Fibroblast of peridontal ligament (primary cell): ENCODE measurements at regions not wholly inside any gene's neighbourhood (a gene's known extent, or its start where the extent isn't known, plus 50 kb on each side); places are given as distances from the start of the nearest gene placed in this dataset.
"Not testable (repeated sequence)": the region's sequence is repeated elsewhere in the genome, so short reads cannot be mapped to it uniquely, and the experiment has no call there.

ENCODE experiments used
- DNase-seq: peaks from one replicate; pipeline ENCODE4 v3.0.0-alpha.2; 2010; ENCODE audit errors: extremely low read depth

DNA sequence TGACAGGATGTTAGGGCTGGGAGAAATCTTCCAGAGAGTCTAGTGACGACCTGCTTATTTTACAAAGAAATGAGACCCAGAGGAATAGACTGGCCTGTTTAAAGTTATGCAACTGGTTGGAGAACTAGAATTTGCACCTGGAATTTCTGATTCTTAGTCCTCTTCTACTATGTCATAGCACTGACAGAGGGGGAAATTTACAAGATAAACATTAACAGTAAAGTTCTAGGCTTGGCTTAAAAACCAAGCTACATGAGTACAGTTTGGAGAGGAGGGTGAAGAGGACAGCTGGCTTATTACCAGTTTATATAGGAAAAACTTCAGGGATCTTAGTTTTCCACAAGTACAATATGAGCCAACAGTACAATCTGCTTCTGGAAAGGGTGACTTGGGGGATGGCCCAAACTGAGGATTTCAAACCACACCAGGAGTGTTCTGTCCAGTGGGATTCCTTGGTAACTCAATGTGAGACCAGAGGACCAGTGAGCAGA is 269.6 kb downstream of the CD109 start:
- no peak for DNase-seq

DNA sequence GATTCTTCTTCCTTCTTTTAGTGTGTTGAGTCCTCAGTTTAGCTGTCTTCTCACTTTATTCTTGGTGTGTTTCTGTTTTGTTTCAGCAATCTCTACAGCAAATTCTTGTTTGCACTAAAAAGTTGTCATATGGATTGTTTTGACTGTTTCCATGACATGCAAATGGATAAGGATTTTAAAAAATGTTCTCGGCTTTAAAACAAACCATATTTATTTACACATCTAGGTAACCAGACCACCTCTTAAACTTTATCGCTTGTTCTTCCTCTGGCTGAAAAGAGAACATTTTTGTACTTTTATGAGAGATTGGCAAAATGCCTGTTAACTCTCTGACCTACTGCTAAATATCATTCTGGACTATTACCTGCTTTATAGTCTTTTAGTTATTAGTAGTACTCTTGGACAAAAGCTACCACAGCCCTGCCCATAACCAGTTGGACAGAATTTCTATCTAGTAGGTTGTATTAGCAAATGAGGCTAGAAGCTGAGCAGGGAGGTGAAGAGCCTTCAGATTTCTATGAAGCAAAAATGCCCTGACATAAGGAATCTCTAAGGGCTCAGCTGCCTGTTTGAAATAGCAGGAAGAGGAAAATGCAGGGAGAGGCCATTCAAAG is 268.3 kb downstream of the CD109 start:
- DNase-seq = no peak

DNA sequence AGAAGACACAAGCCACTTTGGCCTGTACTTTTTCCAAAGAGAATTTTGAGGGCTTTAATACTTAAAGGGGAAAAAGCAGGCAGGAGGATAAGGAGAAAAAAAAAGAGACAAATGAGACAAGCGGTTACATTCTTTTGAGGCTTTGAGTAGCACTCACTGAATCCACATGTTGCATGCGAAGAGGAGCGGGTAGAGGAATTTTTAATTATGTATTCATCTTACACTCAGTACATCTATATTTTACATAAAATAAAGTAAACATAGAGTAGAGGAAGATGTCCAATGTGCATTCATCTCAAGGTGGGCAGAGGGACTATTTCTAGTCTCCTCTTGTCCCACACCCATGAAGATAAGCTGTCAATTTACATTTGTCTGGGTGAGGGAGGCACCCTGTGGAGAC is 266.9 kb downstream of the CD109 start:
- DNase-seq = no peak

DNA sequence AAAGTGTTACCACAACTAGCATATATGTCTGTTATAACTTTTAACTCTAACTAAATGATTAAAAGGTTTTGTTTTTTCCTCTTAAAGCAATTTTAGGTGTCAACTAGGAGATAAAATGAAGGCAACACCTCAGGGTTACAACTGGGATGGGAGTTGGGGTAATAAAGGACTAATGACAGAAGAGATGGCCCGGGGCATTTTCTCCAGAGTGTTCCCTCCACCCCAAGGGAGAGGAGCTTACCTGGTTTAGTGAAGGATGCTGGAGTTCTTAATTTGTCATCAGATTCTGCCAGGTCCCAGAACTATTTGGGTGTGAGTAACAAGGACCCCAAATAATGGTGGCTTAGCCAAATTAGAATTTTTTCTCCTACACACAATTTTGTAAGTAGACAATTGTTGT is 260.3 kb downstream of the CD109 start:
- DNase-seq = no peak

DNA sequence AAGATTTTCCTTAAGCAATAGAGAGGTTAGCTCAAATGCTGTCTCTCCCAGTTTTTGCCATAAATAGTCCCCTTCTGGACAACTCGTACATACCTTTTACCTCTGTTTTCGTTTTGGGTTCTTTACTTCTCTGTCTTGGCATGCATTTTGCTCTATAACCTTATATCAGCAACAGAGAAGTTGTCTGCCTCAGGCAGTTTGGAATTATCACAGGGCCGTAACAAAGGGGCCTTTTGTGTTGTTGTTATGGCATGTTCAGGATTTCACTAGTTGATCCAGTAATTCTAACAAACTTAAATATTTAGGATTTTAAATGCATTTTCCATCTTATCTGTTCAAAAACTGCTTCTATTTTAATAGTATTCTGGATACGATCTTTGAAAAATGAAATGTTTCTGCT is 259.8 kb downstream of the CD109 start:
- DNase-seq = no peak

DNA sequence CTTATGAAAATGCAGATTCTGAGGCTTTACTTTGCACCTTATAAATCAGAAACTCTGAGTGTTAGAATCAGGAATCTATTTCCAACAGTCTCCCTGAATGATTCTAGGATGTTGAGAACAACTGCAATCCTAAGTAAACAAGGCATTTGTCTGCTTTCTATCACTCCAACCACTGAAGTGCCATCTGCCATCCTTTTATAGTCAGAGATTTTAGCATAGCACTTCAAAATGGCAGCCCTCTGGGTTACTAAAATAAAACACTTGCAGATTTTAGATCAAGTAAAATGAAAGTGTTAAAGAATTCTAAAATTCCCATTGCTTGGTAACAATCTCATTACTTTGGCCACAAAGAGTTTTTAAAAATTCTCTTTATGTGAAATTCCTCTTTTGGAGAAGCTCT is 258.9 kb downstream of the CD109 start:
- DNase-seq = no peak

DNA sequence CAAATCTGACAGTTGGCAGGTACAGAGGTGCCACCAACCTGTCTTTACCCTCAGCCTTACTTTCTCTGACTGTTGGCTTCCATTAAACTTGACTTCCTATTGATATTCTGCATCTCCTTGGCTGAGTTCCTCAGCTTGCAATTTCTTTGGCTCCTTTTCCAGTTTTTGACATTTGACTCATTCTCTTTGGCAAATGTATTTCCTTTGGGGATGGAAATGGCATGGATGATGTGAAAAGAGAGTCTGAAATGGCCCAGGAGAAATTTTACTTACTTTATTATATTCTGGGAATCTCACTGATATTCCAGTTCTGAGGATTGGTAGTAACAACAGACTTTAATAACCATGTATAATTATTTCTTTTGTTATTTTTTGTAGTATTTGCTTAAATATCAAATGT is 255.2 kb downstream of the CD109 start:
- peak; percentile 82 for DNase-seq

DNA sequence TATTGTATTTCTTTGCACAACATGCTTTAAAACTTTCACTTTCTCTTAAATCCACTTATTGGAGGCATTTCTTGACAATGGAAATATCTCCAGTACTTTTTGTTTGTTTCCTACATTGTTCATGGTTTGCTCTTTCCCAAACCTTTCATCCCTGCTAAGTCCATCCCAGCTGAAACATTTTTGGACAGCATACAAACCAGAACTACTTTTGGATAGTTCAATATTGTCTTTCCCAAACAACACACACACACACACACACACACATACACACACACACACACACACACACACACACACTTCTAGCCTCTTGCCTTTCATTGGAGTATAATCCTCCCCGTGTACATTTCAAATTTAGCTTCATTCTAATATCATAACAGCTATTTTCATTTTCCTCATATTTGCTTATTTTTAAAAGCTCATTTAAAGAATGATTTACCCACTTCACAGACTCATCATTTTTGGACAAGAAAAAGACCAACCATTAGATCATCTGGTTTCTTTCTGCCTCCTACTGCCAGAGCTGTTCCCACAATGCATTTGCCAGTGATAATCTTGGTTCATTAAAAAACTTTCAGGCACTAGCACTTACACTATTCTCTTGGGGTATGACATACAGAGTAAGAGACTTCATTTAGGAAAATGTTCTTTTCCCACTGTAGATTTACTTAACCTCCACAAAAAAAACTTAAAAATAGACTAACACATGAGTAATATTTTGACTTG is 248.1 kb downstream of the CD109 start:
- peak; percentile 46 for DNase-seq

DNA sequence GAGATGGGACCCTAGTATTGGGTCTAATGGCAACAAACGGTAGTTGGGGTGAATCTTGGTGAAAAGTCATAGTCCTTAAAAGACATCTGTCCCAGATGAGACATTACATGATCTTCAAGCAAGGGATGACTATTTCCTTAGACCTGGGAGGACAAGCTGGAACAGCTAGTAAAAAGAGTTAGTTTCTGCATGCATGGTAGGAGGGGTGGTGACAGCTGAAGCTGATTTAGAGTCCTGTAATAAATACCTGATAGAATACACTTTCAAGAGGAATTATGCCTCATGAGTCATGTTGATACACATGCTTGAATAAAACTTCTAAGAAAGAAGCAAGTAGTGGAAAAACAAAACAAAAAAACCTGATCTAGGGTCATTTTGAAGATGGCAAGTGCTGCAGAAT is 247.4 kb downstream of the CD109 start:
- DNase-seq = no peak

DNA sequence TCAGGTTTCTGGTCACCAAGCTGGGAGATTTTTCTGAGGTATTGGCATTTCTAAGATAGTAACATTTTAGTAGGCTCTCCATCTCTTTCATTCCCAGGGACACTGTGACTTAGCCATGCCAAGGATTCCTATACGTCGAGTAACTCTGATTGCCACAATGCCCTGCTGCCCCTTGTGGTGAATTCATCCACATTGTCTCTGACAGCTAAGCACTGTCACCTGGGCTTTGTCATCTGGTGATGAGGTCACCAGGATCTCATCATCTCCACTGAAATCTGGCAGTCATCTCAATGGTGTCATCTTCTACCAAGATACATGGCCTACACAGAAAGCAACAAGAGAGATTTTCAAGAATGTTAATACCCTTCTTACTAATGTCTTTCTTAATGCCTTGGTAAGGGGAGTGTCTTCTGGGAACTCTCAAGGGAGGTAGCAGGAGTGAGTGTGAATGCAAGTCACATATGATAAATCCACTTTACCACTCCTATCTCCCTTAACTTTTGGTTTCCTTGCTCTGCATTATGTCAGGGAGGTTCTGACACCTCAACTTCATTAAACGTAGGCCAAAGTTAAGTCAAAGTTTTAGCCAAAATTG is 246.7 kb downstream of the CD109 start:
- DNase-seq = peak; percentile 28

DNA sequence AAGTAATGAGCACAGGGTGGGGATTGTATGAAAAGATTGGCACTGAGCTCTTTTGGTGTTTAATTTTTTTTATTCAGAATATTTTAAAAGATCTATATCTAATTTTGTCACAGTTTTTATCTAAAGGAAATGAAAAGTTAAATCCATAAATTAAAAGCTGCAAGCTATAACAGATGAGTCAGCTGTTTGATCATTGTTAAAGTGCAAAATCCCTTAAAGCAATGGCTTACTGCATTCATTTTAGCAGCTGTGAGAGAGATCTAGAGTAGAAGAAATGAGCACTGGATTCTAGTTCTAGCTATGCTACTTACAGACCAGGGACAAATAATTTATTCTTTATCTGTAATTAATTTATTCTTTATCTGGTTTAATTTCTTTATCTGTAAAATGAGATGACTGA is 245.9 kb downstream of the CD109 start:
- no peak for DNase-seq

DNA sequence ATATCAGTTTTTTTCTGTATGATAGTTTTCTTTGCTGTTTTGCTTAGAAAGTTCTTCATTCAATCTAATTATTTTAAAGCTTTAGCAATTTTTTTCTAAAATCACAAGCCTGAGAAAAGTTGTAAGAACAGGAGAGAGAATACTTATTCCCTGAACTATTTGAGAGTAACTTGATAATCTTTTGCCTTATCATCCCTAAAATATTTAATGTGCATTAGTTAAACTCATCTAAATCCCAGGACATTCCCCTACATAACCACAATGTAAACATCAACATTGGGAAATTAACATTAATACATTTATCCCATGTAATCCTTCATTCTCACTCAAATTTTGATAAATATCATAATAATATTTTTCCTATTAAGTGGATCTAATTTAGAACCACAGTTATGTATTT is 241.8 kb downstream of the CD109 start:
- DNase-seq = no peak

DNA sequence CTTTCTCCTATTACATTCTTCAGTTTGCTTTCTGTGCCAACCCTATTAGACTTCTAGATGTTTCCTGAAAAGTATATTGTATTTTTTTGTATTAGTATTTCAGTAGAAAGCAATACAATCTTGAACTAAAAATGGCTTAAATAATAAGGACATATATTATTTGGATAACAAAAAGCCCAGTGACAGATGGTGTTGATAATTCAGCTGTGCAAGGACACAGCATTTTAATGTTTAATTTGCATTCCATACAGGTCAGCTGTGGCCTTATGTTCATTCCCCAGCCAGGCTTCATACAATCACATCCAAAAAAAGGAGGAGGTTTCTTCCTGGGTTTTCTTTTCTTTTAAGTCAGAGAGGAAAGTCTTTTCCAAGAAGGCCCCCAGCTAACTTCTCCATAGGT is 236.9 kb downstream of the CD109 start:
- DNase-seq = no peak

DNA sequence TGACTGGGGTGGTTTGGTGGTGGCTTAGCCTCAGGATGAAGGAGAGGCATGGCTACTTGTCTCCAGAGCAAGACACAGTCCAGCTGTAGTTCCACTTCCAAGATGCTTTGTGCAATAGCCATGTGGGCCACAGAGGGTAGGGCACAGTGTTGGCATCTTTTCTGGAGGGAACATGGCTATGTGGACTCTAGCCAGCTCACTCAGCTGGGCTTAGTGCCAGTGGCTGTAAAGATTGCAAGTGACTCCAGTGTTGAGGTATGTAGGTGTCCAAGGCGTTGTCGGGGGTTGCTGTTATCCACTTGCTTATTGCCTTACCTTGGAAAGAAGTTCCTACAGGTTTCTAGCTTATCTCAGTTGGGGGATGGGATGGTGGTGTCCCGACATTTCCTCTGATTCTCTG is 233.4 kb downstream of the CD109 start:
- DNase-seq = no peak

DNA sequence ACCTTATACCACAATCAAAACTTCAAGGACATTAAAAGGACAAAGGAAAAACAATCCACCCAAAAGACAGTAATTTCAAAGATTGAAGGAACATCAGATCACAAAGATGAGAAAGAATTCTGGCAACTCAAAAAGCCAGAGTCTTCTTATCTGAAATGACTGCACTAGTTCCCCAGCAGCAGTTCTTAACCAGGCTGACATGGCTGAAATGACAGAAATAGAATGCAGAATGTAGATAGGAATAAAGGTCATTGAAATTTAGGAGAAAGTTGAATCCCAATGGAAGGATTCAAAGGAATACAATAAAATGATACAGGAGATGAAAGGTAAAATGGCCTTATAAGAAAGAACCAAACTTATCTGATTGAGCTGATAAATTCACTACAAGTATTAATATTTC is 231.4 kb downstream of the CD109 start:
- no peak for DNase-seq

DNA sequence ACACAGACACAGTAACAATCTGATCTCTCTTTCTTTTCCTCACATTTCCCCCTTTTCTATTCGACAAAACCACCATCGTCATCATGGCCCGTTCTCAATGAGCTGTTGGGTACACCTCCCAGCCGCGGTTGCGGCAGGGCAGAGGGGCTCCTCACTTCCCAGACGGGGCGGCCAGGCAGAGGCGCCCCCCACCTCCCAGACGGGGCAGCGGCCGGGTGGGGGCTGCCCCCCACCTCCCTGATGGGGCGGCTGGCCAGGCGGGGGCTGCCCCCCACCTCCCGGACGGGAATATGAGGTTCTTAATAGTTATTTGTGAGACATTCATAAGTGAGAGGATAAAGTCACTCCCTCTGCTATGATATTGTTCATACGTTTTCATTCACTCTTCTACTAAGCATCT is 229.7 kb downstream of the CD109 start:
- DNase-seq = not testable (repeated sequence)

DNA sequence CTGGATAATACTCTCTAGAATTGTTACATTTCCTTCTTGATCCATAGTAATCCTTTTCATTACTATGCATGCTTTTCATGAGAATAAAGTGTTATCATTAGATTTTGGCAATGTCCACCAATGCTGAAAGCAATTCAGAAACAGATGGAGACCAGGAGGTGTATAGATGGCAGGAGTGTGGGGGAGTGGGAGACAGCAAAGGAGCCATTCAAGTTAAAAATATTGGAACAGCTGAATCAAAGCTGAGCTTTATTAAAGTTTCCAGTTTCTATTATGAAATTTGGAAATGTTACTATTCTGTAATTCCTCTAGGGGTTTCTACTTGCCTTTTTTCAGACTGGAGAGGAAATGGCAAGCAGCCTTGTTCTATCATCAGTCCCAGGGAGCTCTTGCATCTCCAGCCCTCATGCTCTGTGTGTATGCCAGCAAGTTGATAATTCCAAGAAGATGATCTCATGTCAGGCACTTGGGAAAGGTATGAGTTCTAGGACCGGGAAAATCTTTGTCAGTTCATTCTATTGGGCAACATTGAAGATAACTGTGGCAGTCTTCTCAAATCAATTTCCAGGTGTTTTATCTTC is 228.0 kb downstream of the CD109 start:
- DNase-seq = peak; percentile 61

DNA sequence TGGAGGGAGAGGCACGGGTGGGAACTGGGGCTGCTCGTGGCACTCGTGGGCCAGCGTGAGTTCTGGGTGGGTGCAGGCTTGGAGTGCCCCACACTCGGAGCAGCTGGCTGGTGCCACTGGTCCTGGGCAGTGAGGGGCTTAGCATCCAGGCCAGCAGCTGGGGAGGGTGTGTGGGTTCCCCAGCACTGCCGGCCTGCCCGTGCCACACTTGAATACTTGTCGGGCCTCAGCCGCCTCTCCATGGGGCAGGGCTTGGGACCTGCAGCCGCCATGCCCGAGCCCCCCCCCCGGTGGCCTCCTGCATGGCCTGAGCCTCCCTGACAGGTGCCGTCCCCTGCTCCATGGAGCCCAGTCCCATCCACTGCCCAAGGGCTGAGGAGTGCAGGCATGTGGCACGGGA is 207.2 kb downstream of the CD109 start:
- no peak for DNase-seq

DNA sequence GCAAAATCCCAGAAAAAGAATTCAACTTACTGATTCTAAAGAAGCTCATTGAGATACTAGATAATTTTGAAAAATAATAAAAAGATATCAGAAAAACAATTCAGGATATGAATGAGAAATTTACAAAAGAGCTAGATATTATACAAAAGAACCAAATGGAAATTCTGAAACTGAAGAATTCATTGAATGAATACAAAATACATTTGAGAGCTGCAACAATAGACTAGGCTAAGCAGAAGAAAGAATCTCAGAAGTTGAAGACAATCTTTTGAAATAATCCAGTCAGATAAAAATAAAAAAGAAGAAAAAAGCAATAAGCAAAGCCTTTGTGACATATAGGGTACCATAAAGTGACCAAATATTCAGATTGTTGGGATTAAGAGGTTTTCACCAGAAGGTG is 206.0 kb downstream of the CD109 start:
- DNase-seq = no peak

DNA sequence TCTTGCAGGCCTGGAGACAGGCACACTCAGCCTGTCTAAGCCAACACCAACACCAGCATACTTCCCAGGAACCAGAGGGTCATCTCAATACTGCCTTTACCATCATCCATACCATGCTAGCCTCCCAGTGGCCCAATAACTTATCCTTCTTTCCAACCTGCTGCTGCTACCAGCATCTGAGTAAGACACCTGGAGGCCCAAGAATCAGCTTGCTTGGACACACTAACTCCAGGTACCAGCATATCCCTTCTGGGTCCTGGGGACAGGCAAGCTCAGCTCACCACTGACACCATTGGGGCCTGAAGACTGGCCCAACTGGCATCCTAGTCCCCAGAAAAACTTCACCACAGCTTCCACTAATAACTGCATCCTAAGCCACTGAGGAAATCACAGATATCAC is 205.3 kb downstream of the CD109 start:
- DNase-seq = no peak

DNA sequence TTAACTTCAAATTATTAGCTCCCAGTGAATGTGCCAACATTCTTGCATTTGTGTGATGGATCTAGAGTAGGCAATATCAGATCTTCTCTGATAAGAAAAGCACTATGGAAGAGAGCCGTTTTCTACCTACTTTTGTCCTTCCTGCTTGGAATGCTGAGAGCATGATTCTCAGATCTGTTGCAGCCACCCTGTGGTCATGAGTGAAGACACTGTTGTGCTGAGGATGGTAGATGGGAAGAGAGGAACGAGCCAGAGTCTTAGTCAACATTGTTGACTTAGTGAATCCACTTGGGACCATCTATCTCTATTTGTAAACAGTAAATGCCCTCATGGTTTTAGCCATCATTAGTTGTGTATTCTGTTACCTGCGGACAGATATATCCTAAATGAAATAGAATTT is 202.6 kb downstream of the CD109 start:
- DNase-seq = no peak

DNA sequence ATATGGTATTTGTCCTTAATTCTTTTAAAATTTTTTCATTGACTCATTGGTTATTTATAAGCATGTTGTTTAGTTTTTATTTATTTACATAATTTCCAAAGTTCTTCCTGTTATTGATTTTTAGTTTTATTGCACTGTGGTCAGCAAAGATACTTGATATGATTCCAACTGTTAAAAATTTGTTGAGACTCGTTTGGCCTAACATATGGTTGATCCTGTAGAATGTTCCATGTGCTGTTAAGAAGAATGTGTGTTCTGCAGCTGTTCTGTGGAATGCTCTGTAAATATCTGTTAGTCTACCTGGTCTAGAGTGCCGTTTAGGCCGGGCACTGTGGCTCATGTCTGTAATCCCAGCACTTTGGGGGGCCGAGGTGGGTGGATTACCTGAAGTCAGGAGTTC is 197.7 kb downstream of the CD109 start:
- no peak for DNase-seq

DNA sequence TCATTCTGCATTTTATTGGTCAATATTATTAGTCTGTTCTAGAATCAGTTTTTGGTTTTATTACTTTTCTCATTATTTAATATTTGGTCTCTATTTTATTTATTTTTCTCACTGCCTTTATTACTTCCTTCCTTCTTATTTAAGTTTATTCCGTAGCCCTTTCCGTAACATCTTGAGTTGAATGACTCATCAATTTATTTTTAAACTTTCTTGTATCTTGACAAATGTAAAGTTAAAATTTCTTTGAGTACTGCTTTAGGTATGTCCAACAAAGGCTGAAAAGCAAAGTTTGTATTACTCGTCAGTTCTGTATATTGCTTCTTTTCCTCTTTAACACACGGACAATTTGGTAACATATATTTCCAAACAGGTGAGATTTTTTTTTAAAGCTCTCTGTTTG is 192.0 kb downstream of the CD109 start:
- DNase-seq = no peak
